ENCODE measurements at regions not wholly inside any gene's neighbourhood (a gene's known extent, or its start where the extent isn't known, plus 50 kb on each side); places are given as distances from the start of the nearest gene placed in this dataset.

DNA sequence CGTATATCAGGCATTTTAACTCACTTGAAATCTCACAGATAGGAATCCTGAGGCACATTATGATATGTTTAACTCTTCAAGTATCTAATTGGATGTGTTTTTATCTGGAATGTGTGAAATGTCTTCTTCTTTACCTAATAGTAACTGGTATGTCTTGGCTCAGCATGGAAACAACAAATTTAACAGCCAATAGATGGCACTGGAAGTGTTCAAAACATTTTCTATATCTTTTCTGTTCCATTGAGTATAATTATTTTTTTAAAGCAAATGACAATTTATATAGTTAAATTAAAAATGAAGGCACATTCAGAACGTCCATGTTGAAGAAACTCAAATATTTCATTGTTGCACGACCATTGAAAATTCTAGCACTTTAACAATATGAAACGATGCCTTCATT is 164.6 kb upstream of the SLC16A7 start (continued):
- TF ChIP-seq, protein P1, sequence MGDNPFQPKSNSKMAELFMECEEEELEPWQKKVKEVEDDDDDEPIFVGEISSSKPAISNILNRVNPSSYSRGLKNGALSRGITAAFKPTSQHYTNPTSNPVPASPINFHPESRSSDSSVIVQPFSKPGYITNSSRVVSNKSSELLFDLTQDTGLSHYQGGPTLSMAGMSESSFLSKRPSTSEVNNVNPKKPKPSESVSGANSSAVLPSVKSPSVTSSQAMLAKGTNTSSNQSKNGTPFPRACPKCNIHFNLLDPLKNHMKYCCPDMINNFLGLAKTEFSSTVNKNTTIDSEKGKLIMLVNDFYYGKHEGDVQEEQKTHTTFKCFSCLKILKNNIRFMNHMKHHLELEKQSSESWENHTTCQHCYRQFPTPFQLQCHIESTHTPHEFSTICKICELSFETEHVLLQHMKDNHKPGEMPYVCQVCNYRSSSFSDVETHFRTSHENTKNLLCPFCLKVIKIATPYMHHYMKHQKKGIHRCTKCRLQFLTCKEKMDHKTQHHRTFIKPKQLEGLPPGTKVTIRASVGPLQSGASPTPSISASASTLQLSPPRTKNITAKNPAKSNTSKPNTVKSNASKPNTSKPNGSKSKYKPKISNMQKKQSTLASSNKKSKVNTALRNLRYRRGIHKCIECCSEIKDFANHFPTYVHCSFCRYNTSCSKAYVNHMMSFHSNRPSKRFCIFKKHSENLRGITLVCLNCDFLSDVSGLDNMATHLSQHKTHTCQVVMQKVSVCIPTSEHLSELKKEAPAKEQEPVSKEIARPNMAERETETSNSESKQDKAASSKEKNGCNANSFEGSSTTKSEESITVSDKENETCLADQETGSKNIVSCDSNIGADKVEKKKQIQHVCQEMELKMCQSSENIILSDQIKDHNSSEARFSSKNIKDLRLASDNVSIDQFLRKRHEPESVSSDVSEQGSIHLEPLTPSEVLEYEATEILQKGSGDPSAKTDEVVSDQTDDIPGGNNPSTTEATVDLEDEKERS (tag by site-specific recombination; IDR thresholded peaks at IDR 0.05) = no peak
- no peak for TF ChIP-seq ZNF830 (tag by site-specific recombination; IDR thresholded peaks at IDR 0.05; ENCODE audit: low read depth)
- no peak for TF ChIP-seq ZNF529 (tag by site-specific recombination; IDR thresholded peaks at IDR 0.05; ENCODE audit: insufficient replicate concordance)
- no peak for TF ChIP-seq ZNF426 (tag by site-specific recombination; IDR thresholded peaks at IDR 0.05)
- TF ChIP-seq ZNF24 (tag by site-specific recombination; IDR thresholded peaks at IDR 0.05) = no peak

DNA sequence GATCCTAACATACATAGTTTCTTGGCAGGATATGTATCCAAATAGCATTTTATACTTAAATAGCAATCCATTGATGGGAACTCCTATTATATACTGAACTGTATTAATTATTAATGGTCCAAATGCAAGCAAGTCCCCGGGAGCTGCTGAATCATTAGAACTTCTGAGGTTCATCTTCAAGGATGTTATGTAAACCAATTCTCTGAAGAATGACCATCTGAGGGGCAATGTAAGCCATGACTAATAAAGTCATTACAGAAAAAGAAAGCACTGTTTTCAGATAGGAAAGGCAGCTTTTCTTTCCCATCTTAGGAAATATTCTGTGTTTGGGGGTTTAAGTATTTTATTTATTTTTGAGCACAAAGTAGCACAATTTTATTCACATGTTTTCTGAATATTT is 166.1 kb upstream of the SLC16A7 start:
- Histone ChIP-seq H3K9me3 (ENCODE audit: control insufficient read depth, insufficient read depth, low read depth, low read length) (no peaks in the 10 kb centered on the region), H3K36me3 (ENCODE audit: control insufficient read depth in 2 of 2, insufficient read depth in 1 of 2, low read length in 2 of 2) (no peaks in the 10 kb centered on the region), H3K4me3 (ENCODE audit: low read depth, low read length) (no peak overlapping the region), H3K4me1 (ENCODE audit: control insufficient read depth, insufficient read depth, low read length) (no peaks in the 10 kb centered on the region), H3K27ac (ENCODE audit: extremely low read depth, low read depth, low read length) (no peak overlapping the region)
- ChIA-PET POLR2A (no interaction called here), CTCF (interaction anchor here (0.7 kb wide), 1 partner anchor 280 kb away, joined by 3 read pairs; no protein-coding TSS in a partner anchor)
- TF ChIP-seq RBAK (tag by site-specific recombination; IDR thresholded peaks at IDR 0.05) (no peak), ZNF664 (tag by site-specific recombination; IDR thresholded peaks at IDR 0.05) (no peak), ZNF555 (tag by site-specific recombination; conservative IDR thresholded peaks at IDR 0.05) (no peak), ZNF549 (tag by site-specific recombination; IDR thresholded peaks at IDR 0.05) (no peak), ZNF837 (tag by site-specific recombination; IDR thresholded peaks at IDR 0.05) (no peak), ZNF76 (tag by site-specific recombination; IDR thresholded peaks at IDR 0.05; ENCODE audit: borderline replicate concordance, low read depth) (no peak), ZNF561 (tag by site-specific recombination; IDR thresholded peaks at IDR 0.05; ENCODE audit: borderline replicate concordance) (no peak), SCRT1 (tag by site-specific recombination; IDR thresholded peaks at IDR 0.05; ENCODE audit: borderline replicate concordance) (no peak), ZNF558 (tag by site-specific recombination; IDR thresholded peaks at IDR 0.05) (no peak)

DNA sequence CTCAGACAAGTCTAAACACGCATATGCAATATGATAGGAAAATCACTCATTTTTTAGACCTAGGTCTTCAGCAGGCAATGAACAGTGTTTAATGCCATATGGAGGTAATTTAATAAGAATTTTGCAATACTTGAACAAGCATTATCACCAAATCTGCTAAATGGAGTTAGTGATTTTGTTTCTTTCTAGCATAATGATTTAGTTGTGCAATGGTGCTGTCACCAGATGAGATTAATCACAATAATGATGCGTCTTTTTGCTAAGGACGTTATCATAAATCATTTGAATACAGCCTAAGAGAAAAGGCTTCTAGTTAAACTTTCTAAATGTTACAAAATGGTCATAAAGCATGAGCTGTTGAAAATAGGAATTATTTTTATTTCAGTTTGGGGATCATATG is 170.0 kb upstream of the SLC16A7 start:
- no peaks in the 10 kb centered on the region for H3K9me3 ChIP-seq (ENCODE audit: control insufficient read depth, insufficient read depth, low read depth, low read length)
- POLR2A ChIA-PET = no interaction called here
- H3K4me3 ChIP-seq (ENCODE audit: low read depth, low read length) = no peak overlapping the region
- CTCF ChIA-PET = no interaction called here
- no peaks in the 10 kb centered on the region for H3K36me3 ChIP-seq (ENCODE audit: control insufficient read depth in 2 of 2, insufficient read depth in 1 of 2, low read length in 2 of 2)
- TF ChIP-seq ZNF2 (tag by site-specific recombination; IDR thresholded peaks at IDR 0.05) (no peak), ZNF707 (tag by site-specific recombination; IDR thresholded peaks at IDR 0.05) (no peak), SP7 (tag by site-specific recombination; IDR thresholded peaks at IDR 0.05) (no peak), KLF9 (tag by site-specific recombination; IDR thresholded peaks at IDR 0.05; ENCODE audit: low read depth) (no peak)
- TF ChIP-seq, protein P2, sequence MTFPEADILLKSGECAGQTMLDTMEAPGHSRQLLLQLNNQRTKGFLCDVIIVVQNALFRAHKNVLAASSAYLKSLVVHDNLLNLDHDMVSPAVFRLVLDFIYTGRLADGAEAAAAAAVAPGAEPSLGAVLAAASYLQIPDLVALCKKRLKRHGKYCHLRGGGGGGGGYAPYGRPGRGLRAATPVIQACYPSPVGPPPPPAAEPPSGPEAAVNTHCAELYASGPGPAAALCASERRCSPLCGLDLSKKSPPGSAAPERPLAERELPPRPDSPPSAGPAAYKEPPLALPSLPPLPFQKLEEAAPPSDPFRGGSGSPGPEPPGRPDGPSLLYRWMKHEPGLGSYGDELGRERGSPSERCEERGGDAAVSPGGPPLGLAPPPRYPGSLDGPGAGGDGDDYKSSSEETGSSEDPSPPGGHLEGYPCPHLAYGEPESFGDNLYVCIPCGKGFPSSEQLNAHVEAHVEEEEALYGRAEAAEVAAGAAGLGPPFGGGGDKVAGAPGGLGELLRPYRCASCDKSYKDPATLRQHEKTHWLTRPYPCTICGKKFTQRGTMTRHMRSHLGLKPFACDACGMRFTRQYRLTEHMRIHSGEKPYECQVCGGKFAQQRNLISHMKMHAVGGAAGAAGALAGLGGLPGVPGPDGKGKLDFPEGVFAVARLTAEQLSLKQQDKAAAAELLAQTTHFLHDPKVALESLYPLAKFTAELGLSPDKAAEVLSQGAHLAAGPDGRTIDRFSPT (tag by site-specific recombination; IDR thresholded peaks at IDR 0.05) = no peak
- TF ChIP-seq, protein P3, sequence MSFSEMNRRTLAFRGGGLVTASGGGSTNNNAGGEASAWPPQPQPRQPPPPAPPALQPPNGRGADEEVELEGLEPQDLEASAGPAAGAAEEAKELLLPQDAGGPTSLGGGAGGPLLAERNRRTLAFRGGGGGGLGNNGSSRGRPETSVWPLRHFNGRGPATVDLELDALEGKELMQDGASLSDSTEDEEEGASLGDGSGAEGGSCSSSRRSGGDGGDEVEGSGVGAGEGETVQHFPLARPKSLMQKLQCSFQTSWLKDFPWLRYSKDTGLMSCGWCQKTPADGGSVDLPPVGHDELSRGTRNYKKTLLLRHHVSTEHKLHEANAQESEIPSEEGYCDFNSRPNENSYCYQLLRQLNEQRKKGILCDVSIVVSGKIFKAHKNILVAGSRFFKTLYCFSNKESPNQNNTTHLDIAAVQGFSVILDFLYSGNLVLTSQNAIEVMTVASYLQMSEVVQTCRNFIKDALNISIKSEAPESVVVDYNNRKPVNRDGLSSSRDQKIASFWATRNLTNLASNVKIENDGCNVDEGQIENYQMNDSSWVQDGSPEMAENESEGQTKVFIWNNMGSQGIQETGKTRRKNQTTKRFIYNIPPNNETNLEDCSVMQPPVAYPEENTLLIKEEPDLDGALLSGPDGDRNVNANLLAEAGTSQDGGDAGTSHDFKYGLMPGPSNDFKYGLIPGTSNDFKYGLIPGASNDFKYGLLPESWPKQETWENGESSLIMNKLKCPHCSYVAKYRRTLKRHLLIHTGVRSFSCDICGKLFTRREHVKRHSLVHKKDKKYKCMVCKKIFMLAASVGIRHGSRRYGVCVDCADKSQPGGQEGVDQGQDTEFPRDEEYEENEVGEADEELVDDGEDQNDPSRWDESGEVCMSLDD (tag by site-specific recombination; IDR thresholded peaks at IDR 0.05) = no peak
- TF ChIP-seq, protein P4, sequence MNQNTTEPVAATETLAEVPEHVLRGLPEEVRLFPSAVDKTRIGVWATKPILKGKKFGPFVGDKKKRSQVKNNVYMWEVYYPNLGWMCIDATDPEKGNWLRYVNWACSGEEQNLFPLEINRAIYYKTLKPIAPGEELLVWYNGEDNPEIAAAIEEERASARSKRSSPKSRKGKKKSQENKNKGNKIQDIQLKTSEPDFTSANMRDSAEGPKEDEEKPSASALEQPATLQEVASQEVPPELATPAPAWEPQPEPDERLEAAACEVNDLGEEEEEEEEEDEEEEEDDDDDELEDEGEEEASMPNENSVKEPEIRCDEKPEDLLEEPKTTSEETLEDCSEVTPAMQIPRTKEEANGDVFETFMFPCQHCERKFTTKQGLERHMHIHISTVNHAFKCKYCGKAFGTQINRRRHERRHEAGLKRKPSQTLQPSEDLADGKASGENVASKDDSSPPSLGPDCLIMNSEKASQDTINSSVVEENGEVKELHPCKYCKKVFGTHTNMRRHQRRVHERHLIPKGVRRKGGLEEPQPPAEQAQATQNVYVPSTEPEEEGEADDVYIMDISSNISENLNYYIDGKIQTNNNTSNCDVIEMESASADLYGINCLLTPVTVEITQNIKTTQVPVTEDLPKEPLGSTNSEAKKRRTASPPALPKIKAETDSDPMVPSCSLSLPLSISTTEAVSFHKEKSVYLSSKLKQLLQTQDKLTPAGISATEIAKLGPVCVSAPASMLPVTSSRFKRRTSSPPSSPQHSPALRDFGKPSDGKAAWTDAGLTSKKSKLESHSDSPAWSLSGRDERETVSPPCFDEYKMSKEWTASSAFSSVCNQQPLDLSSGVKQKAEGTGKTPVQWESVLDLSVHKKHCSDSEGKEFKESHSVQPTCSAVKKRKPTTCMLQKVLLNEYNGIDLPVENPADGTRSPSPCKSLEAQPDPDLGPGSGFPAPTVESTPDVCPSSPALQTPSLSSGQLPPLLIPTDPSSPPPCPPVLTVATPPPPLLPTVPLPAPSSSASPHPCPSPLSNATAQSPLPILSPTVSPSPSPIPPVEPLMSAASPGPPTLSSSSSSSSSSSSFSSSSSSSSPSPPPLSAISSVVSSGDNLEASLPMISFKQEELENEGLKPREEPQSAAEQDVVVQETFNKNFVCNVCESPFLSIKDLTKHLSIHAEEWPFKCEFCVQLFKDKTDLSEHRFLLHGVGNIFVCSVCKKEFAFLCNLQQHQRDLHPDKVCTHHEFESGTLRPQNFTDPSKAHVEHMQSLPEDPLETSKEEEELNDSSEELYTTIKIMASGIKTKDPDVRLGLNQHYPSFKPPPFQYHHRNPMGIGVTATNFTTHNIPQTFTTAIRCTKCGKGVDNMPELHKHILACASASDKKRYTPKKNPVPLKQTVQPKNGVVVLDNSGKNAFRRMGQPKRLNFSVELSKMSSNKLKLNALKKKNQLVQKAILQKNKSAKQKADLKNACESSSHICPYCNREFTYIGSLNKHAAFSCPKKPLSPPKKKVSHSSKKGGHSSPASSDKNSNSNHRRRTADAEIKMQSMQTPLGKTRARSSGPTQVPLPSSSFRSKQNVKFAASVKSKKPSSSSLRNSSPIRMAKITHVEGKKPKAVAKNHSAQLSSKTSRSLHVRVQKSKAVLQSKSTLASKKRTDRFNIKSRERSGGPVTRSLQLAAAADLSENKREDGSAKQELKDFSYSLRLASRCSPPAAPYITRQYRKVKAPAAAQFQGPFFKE (tag by site-specific recombination; IDR thresholded peaks at IDR 0.05; ENCODE audit: borderline replicate concordance) = no peak
- no peak overlapping the region for H3K27ac ChIP-seq (ENCODE audit: extremely low read depth, low read depth, low read length)
- H3K4me1 ChIP-seq (ENCODE audit: control insufficient read depth, insufficient read depth, low read length) = no peaks in the 10 kb centered on the region
